ENCODE measurements at regions not wholly inside any gene's neighbourhood (a gene's known extent, or its start where the extent isn't known, plus 50 kb on each side); places are given as distances from the start of the nearest gene placed in this dataset.

- H3K27me3 ChIP-seq, result no peaks in the 10 kb centered on the region
- H3K4me1 ChIP-seq, result peaks cover 5 to 6% of the 10 kb centered on the region in 2 donors
- no peak for TF ChIP-seq POLR2A (IDR thresholded peaks at IDR 0.05)
- TF ChIP-seq, protein P1, sequence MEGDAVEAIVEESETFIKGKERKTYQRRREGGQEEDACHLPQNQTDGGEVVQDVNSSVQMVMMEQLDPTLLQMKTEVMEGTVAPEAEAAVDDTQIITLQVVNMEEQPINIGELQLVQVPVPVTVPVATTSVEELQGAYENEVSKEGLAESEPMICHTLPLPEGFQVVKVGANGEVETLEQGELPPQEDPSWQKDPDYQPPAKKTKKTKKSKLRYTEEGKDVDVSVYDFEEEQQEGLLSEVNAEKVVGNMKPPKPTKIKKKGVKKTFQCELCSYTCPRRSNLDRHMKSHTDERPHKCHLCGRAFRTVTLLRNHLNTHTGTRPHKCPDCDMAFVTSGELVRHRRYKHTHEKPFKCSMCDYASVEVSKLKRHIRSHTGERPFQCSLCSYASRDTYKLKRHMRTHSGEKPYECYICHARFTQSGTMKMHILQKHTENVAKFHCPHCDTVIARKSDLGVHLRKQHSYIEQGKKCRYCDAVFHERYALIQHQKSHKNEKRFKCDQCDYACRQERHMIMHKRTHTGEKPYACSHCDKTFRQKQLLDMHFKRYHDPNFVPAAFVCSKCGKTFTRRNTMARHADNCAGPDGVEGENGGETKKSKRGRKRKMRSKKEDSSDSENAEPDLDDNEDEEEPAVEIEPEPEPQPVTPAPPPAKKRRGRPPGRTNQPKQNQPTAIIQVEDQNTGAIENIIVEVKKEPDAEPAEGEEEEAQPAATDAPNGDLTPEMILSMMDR (IDR thresholded peaks at IDR 0.05 in 4 of 5, conservative IDR thresholded peaks at IDR 0.05 in 1 of 5), result no peak
- ATAC-seq (no peak), DNase-seq (no peak)
- H3K36me3 ChIP-seq, result no peaks in the 10 kb centered on the region
- no peak overlapping the region for H3K4me3 ChIP-seq
- intact Hi-C loops (cut with DNase I; ENCODE audit: low total_unique reads) (no loop called here), in situ Hi-C loops (cut with MboI; ENCODE audit: low sequenced_read_pairs in 4 of 4) (no loop called here)
- H3K9me3 ChIP-seq, result no peaks in the 10 kb centered on the region
- no peak overlapping the region for H3K27ac ChIP-seq
Measured at GRCh38 chr20:53749499-53749898, 155.9 kb upstream of the ZNF217 start.

DNA sequence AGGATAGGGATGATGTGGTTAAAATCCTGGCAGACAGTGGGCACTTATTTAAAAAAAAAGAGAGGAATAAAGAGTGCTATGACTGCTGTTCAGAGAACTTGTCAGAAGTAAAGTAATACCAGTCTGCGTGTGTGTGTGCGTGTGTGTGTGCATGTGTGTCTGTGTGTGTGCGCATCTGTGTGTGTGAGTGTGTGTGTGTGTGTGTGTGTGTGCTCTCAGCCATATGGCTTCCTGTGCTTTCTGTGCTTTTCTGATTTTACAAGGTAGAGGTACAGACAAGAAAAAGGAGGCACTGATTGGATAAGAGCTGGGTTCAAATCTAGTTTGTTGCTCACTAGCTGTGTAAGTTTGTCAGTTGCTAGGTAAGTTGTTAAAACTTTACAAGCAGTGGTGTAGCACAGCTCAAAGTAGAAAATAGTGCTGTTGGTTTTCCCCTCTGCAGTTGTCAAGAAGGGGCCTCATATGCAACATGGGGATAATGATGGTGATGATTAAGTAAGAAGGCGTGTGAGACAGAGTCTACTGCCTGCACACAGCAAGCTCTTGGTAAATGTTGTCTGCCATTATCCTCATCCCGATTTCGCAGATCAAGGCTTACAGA is 155.3 kb upstream of the ZNF217 start:
- no peak overlapping the region for H3K27ac ChIP-seq
- in situ Hi-C loops (cut with MboI; ENCODE audit: low sequenced_read_pairs in 4 of 4), result no loop called here
- TF ChIP-seq, protein P1 (IDR thresholded peaks at IDR 0.05 in 4 of 5, conservative IDR thresholded peaks at IDR 0.05 in 1 of 5), result no peak
- TF ChIP-seq POLR2A (IDR thresholded peaks at IDR 0.05), result no peak
- intact Hi-C loops (cut with DNase I; ENCODE audit: low total_unique reads), result no loop called here
- H3K9me3 ChIP-seq, result no peaks in the 10 kb centered on the region
- ATAC-seq, result no peak
- no peaks in the 10 kb centered on the region for H3K36me3 ChIP-seq
- H3K4me3 ChIP-seq, result no peak overlapping the region
- H3K4me1 ChIP-seq, result peaks cover 5 to 6% of the 10 kb centered on the region in 2 donors
- no peaks in the 10 kb centered on the region for H3K27me3 ChIP-seq
- no peak for DNase-seq

GRCh38 chr20:53748176-53748575 is 154.5 kb upstream of the ZNF217 start:
- ATAC-seq (no peak), DNase-seq (no peak)
- no peaks in the 10 kb centered on the region for H3K9me3 ChIP-seq
- no peak overlapping the region for H3K4me3 ChIP-seq
- no peaks in the 10 kb centered on the region for H3K27me3 ChIP-seq
- TF ChIP-seq, protein P1 (IDR thresholded peaks at IDR 0.05 in 4 of 5, conservative IDR thresholded peaks at IDR 0.05 in 1 of 5), result no peak
- no peak overlapping the region for H3K27ac ChIP-seq
- intact Hi-C loops (cut with DNase I; ENCODE audit: low total_unique reads) (no loop called here), in situ Hi-C loops (cut with MboI; ENCODE audit: low sequenced_read_pairs in 4 of 4) (no loop called here)
- peaks cover 5 to 6% of the 10 kb centered on the region in 2 donors for H3K4me1 ChIP-seq
- no peaks in the 10 kb centered on the region for H3K36me3 ChIP-seq

GRCh38 chr20:53743607-53744260 is 150.1 kb upstream of the ZNF217 start:
- ATAC-seq (no peak), DNase-seq (no peak)
- Histone ChIP-seq H3K27me3 (no peaks in the 10 kb centered on the region), H3K27ac (no peak overlapping the region), H3K4me3 (no peak overlapping the region), H3K4me1 (peaks cover 0 to 5% of the 10 kb centered on the region in 2 donors), H3K9me3 (no peaks in the 10 kb centered on the region), H3K36me3 (no peaks in the 10 kb centered on the region)
- intact Hi-C loops (cut with DNase I; ENCODE audit: low total_unique reads) (no loop called here), in situ Hi-C loops (cut with MboI; ENCODE audit: low sequenced_read_pairs in 4 of 4) (no loop called here)
- no peak for TF ChIP-seq POLR2A (IDR thresholded peaks at IDR 0.05)

DNA sequence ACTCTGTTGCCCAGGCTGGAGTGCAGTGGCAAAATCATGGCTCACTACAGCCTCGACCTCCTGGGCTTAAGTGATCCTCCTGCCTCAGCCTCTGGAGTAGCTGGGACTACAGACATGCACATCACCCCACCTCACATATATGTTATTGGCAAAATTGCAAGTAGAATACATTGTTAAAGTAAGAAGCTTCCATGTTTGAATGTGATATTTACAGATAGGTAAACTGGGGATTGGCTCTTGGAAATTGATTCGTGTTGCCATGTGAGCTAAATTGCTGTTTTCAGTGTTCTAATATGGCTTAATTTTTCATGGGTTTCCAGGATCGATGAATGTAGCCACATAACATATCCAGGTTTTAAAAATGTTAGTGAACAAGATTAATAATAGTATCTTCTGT is 149.0 kb upstream of the ZNF217 start:
- intact Hi-C loops (cut with DNase I; ENCODE audit: low total_unique reads), result loop anchor here (1.0 kb wide), 1 partner anchor 84 kb away; no protein-coding TSS in a partner anchor
- no peaks in the 10 kb centered on the region for H3K36me3 ChIP-seq
- peaks cover 3 to 12% of the 10 kb centered on the region in 2 donors for H3K4me1 ChIP-seq
- DNase-seq (no peak), ATAC-seq (no peak)
- H3K27ac ChIP-seq, result no peak overlapping the region
- in situ Hi-C loops (cut with MboI; ENCODE audit: low sequenced_read_pairs in 4 of 4), result no loop called here
- no peaks in the 10 kb centered on the region for H3K27me3 ChIP-seq
- no peak overlapping the region for H3K4me3 ChIP-seq
- TF ChIP-seq, protein P1 (IDR thresholded peaks at IDR 0.05 in 4 of 5, conservative IDR thresholded peaks at IDR 0.05 in 1 of 5), result no peak
- no peak for TF ChIP-seq POLR2A (IDR thresholded peaks at IDR 0.05)
- no peaks in the 10 kb centered on the region for H3K9me3 ChIP-seq

Data from gastrocnemius medialis (tissue), 4 donors.